Loucy (cell line): ENCODE measurements at regions not wholly inside any gene's neighbourhood (a gene's known extent, or its start where the extent isn't known, plus 50 kb on each side); places are given as distances from the start of the nearest gene placed in this dataset.

Source experiments
- EZH2phosphoT487 ChIP-seq: fragments of 200-600 bp; IDR thresholded peaks from 2 replicates; pipeline ENCODE4 v1.6.1; 2018; ENCODE audit warnings: antibody characterized with exemption, mild to moderate bottlenecking, moderate library complexity, borderline replicate concordance
- TF ChIP-seq, protein P1 (sequence below): fragments of 200-600 bp; sonication (generic); conservative IDR thresholded peaks from 2 replicates; pipeline ENCODE4 v1.5.1; 2014; ENCODE audit warnings: mild to moderate bottlenecking, antibody characterized with exemption, low read length

DNA sequence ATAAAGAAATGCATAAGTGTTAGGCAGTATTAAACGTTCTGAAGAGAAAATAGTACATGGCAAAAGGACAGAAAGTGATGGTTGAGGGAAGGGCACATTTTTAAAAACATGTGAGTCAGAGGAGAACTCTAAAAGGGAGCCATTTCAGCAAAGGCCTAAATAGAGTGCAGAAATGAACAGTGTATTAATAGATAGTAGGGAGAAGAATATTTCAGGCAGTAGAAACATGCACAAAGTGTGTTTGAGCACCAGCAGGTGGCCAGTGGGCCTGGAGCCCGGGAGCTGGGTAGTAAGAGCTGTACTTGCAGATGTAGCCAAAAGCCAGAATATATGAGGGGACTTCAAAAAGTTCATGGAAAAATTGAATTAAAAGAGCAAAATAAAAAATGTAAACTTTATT, 288.1 kb upstream of the FIGN start:
- TF ChIP-seq, protein P1, sequence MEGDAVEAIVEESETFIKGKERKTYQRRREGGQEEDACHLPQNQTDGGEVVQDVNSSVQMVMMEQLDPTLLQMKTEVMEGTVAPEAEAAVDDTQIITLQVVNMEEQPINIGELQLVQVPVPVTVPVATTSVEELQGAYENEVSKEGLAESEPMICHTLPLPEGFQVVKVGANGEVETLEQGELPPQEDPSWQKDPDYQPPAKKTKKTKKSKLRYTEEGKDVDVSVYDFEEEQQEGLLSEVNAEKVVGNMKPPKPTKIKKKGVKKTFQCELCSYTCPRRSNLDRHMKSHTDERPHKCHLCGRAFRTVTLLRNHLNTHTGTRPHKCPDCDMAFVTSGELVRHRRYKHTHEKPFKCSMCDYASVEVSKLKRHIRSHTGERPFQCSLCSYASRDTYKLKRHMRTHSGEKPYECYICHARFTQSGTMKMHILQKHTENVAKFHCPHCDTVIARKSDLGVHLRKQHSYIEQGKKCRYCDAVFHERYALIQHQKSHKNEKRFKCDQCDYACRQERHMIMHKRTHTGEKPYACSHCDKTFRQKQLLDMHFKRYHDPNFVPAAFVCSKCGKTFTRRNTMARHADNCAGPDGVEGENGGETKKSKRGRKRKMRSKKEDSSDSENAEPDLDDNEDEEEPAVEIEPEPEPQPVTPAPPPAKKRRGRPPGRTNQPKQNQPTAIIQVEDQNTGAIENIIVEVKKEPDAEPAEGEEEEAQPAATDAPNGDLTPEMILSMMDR, result no peak
- no peak for TF ChIP-seq EZH2phosphoT487
